GM12878 (cell line): ENCODE measurements at regions not wholly inside any gene's neighbourhood (a gene's known extent, or its start where the extent isn't known, plus 50 kb on each side); places are given as distances from the start of the nearest gene placed in this dataset.

Experiments used
- ATAC-seq: fragments of 200-7000 bp; cut with Tn5 transposase; 3 replicates; pipeline ENCODE4 v1.9.1; 2020; ENCODE audit warnings: mild to moderate bottlenecking, moderate library complexity
- BruUV-seq: library from RNA; stranded (reverse); fragments of 400-500 nt; replicated peaks from 2 replicates; lab custom pipeline; 2021; lab: Mats Ljungman, UMichigan
- CTCF ChIA-PET: fragments of 300-600 bp; sonication (Branson Sonifier 250); formaldehyde crosslinking; extraction: SDS; loops from one replicate; lab custom pipeline; 2021; ENCODE audit warnings: inconsistent platforms; lab: Yijun Ruan, JAX
- POLR2A ChIA-PET: fragments of 350-600 bp; formaldehyde crosslinking; extraction: SDS; loops from one replicate; lab custom pipeline; 2021; ENCODE audit warnings: inconsistent platforms; lab: Charles Lee
- RAD21 ChIA-PET: fragments of 300-600 bp; sonication (Branson Sonifier 250); formaldehyde crosslinking; loops from one replicate; lab custom pipeline; 2023; ENCODE audit warnings: antibody characterized with exemption; ENCODE audit not compliant: unreplicated experiment; lab: Charles Lee
- SMC1A ChIA-PET: fragments of 300-600 bp; sonication (Branson Sonifier 250); formaldehyde crosslinking; loops from one replicate; lab custom pipeline; 2023; ENCODE audit not compliant: unreplicated experiment, uncharacterized antibody; lab: Charles Lee
- DNase-seq: peaks from one replicate; pipeline ENCODE4 v3.0.0-alpha.2; 2011; ENCODE audit warnings: low read depth, low spot score
- FAIRE-seq: peaks from 3 replicates; lab custom pipeline; 2011; peaks lifted over from hg19 to GRCh38; lab: Jason Lieb, UNC
- H2AFZ ChIP-seq: 2 replicates; pipeline ENCODE4 v1.6.0; 2011; ENCODE audit warnings: low read depth, low read length, control low read depth; ENCODE audit not compliant: control insufficient read depth
- H3K27ac ChIP-seq: 2 replicates; pipeline ENCODE4 v1.5.1; 2011; ENCODE audit warnings: control low read depth; ENCODE audit not compliant: control insufficient read depth, insufficient read depth
- H3K27me3 ChIP-seq, 2 experiments: replicated peaks in 1 of 2; 2 replicates each; pipeline versions ENCODE4 v1.6.0 to v1.6.1; 2011; ENCODE audit warnings: low read length in 1 of 2; ENCODE audit not compliant: control insufficient read depth in 2 of 2, insufficient read depth in 2 of 2
- H3K36me3 ChIP-seq, 2 experiments: 2 replicates each; pipeline ENCODE4 v1.5.1; 2011; ENCODE audit warnings: low read length in 1 of 2; ENCODE audit not compliant: control insufficient read depth in 2 of 2, insufficient read depth in 2 of 2
- H3K4me1 ChIP-seq: 2 replicates; pipeline ENCODE4 v1.6.1; 2011; ENCODE audit warnings: mild to moderate bottlenecking, low read length, moderate library complexity, mixed read lengths; ENCODE audit not compliant: control insufficient read depth, insufficient read depth
- H3K4me2 ChIP-seq: 2 replicates; pipeline ENCODE4 v1.6.0; 2011; ENCODE audit warnings: control low read depth; ENCODE audit not compliant: control insufficient read depth, insufficient read depth
- H3K4me3 ChIP-seq: fragments of 200-600 bp; sonication (generic); 2 replicates; pipeline ENCODE4 v1.5.1; 2016
- H3K79me2 ChIP-seq: 2 replicates; pipeline ENCODE4 v1.6.0; 2011; ENCODE audit warnings: low read length; ENCODE audit not compliant: control insufficient read depth, insufficient read depth
- H3K9ac ChIP-seq: 2 replicates; pipeline ENCODE4 v1.8.0; 2011; ENCODE audit warnings: low read length, control low read depth, mixed read lengths; ENCODE audit not compliant: control insufficient read depth, insufficient read depth
- H3K9me3 ChIP-seq: replicated peaks from 3 replicates; pipeline ENCODE4 v1.5.1; 2011; ENCODE audit warnings: mild to moderate bottlenecking, low read length; ENCODE audit not compliant: control insufficient read depth, insufficient read depth
- H4K20me1 ChIP-seq: 2 replicates; pipeline ENCODE4 v1.6.0; 2011; ENCODE audit not compliant: control insufficient read depth, insufficient read depth
- BACH1 ChIP-seq: fragments of 450-650 bp; IDR thresholded peaks from 2 replicates; pipeline ENCODE4 v1.6.1; 2017; ENCODE audit warnings: mild to moderate bottlenecking, borderline replicate concordance
- BMI1 ChIP-seq: fragments of 450-650 bp; IDR thresholded peaks from 2 replicates; pipeline ENCODE4 v1.6.1; 2016; ENCODE audit warnings: mild to moderate bottlenecking, moderate library complexity, borderline replicate concordance
- EZH2 ChIP-seq: IDR thresholded peaks from 2 replicates; pipeline ENCODE4 v1.6.1; 2012; ENCODE audit warnings: low read depth, mild to moderate bottlenecking, control low read depth, inconsistent platforms, low read length, borderline replicate concordance; ENCODE audit not compliant: control insufficient read depth
- HDGF ChIP-seq: fragments of 450-650 bp; IDR thresholded peaks from 2 replicates; pipeline ENCODE4 v1.6.1; 2016; ENCODE audit warnings: antibody characterized with exemption
- MEF2B ChIP-seq: fragments of 450-650 bp; IDR thresholded peaks from 2 replicates; pipeline ENCODE4 v1.6.1; 2018; ENCODE audit warnings: mild to moderate bottlenecking, moderate library complexity; ENCODE audit not compliant: partially characterized antibody, poor library complexity, severe bottlenecking
- POLR2AphosphoS2 ChIP-seq: IDR thresholded peaks from 2 replicates; pipeline ENCODE4 v1.6.1; 2011; ENCODE audit warnings: low read depth, mild to moderate bottlenecking, low read length, improper control_type of control experiment, moderate library complexity
- RUNX3 ChIP-seq: IDR thresholded peaks from 2 replicates; pipeline ENCODE4 v1.6.1; 2012; ENCODE audit warnings: low read length, inconsistent platforms
- TCF3 ChIP-seq: IDR thresholded peaks from 2 replicates; pipeline ENCODE4 v1.6.1; 2012; ENCODE audit warnings: low read depth, mild to moderate bottlenecking, low read length, borderline replicate concordance; ENCODE audit not compliant: insufficient read depth
- ZNF207 ChIP-seq: fragments of 450-650 bp; IDR thresholded peaks from 2 replicates; pipeline ENCODE4 v1.6.1; 2014; ENCODE audit warnings: antibody characterized with exemption, mild to moderate bottlenecking, borderline replicate concordance
- WGBS: methylation state at CpG from one replicate; pipeline ENCODE4 v1.1.6; 2016; ENCODE audit warnings: low lambda C conversion rate; ENCODE audit not compliant: insufficient replicate concordance, insufficient coverage; ENCODE audit errors: missing lambda C conversion rate; 5-methylcytosine and 5-hydroxymethylcytosine counted together
- in situ Hi-C: fragments of 300-500 bp; cut with MboI; formaldehyde crosslinking; loops from 9 replicates; pipeline ENCODE4 v1.14.3; 2018; ENCODE audit warnings: mixed read lengths
- intact Hi-C: fragments of 100-400 bp; cut with micrococcal nuclease; formaldehyde crosslinking; loops from one replicate; pipeline ENCODE4 v1.14.2; 2022; ENCODE audit not compliant: unreplicated experiment
- TF ChIP-seq, protein P1 (sequence below): fragments of 450-650 bp; IDR thresholded peaks from 2 replicates; pipeline ENCODE4 v1.6.1; 2014; ENCODE audit warnings: mild to moderate bottlenecking
- TF ChIP-seq, protein P2 (sequence below): fragments of 450-650 bp; IDR thresholded peaks from 2 replicates; pipeline ENCODE4 v1.6.1; 2017; ENCODE audit warnings: mild to moderate bottlenecking

DNA sequence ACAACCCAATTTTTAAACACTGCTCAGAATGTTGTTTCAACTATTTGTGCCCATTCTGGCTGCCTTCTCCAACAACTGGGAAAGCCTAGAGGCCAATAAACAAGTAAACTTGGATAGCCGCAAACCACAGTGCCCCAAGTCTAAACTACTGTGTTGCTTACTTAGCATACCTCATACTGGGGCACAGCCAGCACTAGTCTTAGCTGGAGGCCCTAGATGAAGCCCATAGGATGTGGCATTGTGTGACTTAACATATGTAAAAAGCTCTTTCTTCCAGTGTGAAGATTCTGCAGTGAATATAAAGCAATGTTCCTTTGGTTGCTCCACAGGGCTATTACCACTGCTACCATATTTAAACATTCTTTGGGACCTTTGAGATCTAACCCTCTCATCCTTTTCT, 564.3 kb upstream of the NRSN1 start:
- Histone ChIP-seq H3K27ac (no peak overlapping the region), H4K20me1 (no peaks in the 10 kb centered on the region), H2AFZ (no peak overlapping the region), H3K4me2 (no peak overlapping the region), H3K4me1 (no peaks in the 10 kb centered on the region), H3K4me3 (no peak overlapping the region), H3K9me3 (no peaks in the 10 kb centered on the region), H3K9ac (no peak overlapping the region), H3K36me3 (no peaks in the 10 kb centered on the region), H3K27me3 (no peaks in the 10 kb centered on the region; a peak in 1 of 4 replicates), H3K79me2 (no peaks in the 10 kb centered on the region)
- ATAC-seq: no peak
- ChIA-PET POLR2A (no interaction called here), CTCF (no interaction called here), SMC1A (interaction anchor here (0.7 kb wide), 1 partner anchor 265 kb away, joined by 3 read pairs; no protein-coding TSS in a partner anchor), RAD21 (no interaction called here)
- in situ Hi-C loops: no loop called here
- no peak for TF ChIP-seq MEF2B
- TF ChIP-seq RUNX3: no peak
- TF ChIP-seq, protein P1, sequence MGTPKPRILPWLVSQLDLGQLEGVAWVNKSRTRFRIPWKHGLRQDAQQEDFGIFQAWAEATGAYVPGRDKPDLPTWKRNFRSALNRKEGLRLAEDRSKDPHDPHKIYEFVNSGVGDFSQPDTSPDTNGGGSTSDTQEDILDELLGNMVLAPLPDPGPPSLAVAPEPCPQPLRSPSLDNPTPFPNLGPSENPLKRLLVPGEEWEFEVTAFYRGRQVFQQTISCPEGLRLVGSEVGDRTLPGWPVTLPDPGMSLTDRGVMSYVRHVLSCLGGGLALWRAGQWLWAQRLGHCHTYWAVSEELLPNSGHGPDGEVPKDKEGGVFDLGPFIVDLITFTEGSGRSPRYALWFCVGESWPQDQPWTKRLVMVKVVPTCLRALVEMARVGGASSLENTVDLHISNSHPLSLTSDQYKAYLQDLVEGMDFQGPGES: no peak
- no peak for TF ChIP-seq POLR2AphosphoS2
- TF ChIP-seq, protein P2, sequence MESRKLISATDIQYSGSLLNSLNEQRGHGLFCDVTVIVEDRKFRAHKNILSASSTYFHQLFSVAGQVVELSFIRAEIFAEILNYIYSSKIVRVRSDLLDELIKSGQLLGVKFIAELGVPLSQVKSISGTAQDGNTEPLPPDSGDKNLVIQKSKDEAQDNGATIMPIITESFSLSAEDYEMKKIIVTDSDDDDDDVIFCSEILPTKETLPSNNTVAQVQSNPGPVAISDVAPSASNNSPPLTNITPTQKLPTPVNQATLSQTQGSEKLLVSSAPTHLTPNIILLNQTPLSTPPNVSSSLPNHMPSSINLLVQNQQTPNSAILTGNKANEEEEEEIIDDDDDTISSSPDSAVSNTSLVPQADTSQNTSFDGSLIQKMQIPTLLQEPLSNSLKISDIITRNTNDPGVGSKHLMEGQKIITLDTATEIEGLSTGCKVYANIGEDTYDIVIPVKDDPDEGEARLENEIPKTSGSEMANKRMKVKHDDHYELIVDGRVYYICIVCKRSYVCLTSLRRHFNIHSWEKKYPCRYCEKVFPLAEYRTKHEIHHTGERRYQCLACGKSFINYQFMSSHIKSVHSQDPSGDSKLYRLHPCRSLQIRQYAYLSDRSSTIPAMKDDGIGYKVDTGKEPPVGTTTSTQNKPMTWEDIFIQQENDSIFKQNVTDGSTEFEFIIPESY: no peak
- TF ChIP-seq HDGF: no peak
- no peak for TF ChIP-seq ZNF207
- no peak for TF ChIP-seq EZH2
- no peak for TF ChIP-seq BACH1
- TF ChIP-seq TCF3: no peak
- TF ChIP-seq BMI1: no peak
- no TSS peak for BruUV-seq
- DNase-seq: no peak
- intact Hi-C loops: no loop called here
- FAIRE-seq: no peak
- 56% methylated on average over 1 of the region's 1 CpG for WGBS
